Mesendoderm (in vitro differentiated cells): ENCODE measurements at regions not wholly inside any gene's neighbourhood (a gene's known extent, or its start where the extent isn't known, plus 50 kb on each side); places are given as distances from the start of the nearest gene placed in this dataset.

ENCODE experiments used
- DNase-seq: peaks from one replicate; pipeline ENCODE4 v3.0.0; 2013
- H2AK5ac ChIP-seq: 2 replicates; pipeline ENCODE4 v1.6.1; 2013; ENCODE audit warnings: low read length, inconsistent platforms
- H2BK120ac ChIP-seq: 2 replicates; pipeline ENCODE4 v1.6.1; 2013; ENCODE audit warnings: low read depth, mild to moderate bottlenecking, low read length, moderate library complexity, mixed read lengths
- H2BK15ac ChIP-seq: replicated peaks from 2 replicates; pipeline ENCODE4 v1.6.1; 2013; ENCODE audit warnings: low read depth, mild to moderate bottlenecking, moderate library complexity
- H2BK5ac ChIP-seq: 2 replicates; pipeline ENCODE4 v1.6.1; 2013; ENCODE audit warnings: low read length, inconsistent platforms
- H3K18ac ChIP-seq: 2 replicates; pipeline ENCODE4 v1.6.1; 2013; ENCODE audit warnings: mild to moderate bottlenecking, low read length, mixed read lengths
- H3K23ac ChIP-seq: one replicate; pipeline ENCODE4 v1.6.1; 2013; ENCODE audit warnings: low read length
- H3K27ac ChIP-seq: 2 replicates; pipeline ENCODE4 v1.5.1; 2013; ENCODE audit warnings: low read depth, mild to moderate bottlenecking, inconsistent platforms, low read length, moderate library complexity
- H3K27me3 ChIP-seq: 2 replicates; pipeline ENCODE4 v1.6.1; 2013; ENCODE audit warnings: low read length, control low read depth, mild to moderate bottlenecking, inconsistent platforms; ENCODE audit not compliant: insufficient read depth, poor library complexity
- H3K36me3 ChIP-seq: 2 replicates; pipeline ENCODE4 v1.6.1; 2013; ENCODE audit warnings: low read length, inconsistent platforms; ENCODE audit not compliant: control insufficient read depth, insufficient read depth
- H3K4ac ChIP-seq: one replicate; pipeline ENCODE4 v1.6.1; 2013; ENCODE audit warnings: low read depth, mild to moderate bottlenecking, low read length, moderate library complexity
- H3K4me1 ChIP-seq: 2 replicates; pipeline ENCODE4 v1.6.1; 2013; ENCODE audit warnings: low read depth, low read length, inconsistent platforms; ENCODE audit not compliant: control insufficient read depth
- H3K4me2 ChIP-seq: 2 replicates; pipeline ENCODE4 v1.6.1; 2013; ENCODE audit warnings: low read length
- H3K4me3 ChIP-seq: 2 replicates; pipeline ENCODE4 v1.5.1; 2013; ENCODE audit warnings: mild to moderate bottlenecking, low read length
- H3K56ac ChIP-seq: one replicate; pipeline ENCODE4 v1.6.1; 2013; ENCODE audit warnings: low read length
- H3K79me1 ChIP-seq: 2 replicates; pipeline ENCODE4 v1.6.1; 2013; ENCODE audit warnings: low read length, inconsistent platforms
- H3K79me2 ChIP-seq: 2 replicates; pipeline ENCODE4 v1.6.1; 2013; ENCODE audit warnings: mild to moderate bottlenecking, low read length; ENCODE audit not compliant: control insufficient read depth, insufficient read depth
- H3K9ac ChIP-seq: 2 replicates; pipeline ENCODE4 v1.6.1; 2013; ENCODE audit warnings: low read length, inconsistent platforms
- H4K5ac ChIP-seq: one replicate; pipeline ENCODE4 v1.6.1; 2013; ENCODE audit warnings: low read length
- H4K8ac ChIP-seq: one replicate; pipeline ENCODE4 v1.6.1; 2013; ENCODE audit warnings: low read depth, mild to moderate bottlenecking, control low read depth, low read length, moderate library complexity
- WGBS: extraction: QIAGEN DNeasy Blood & Tissue Kit; methylation state at CpG from one replicate; pipeline ENCODE4 v1.1.7; 2013; ENCODE audit warnings: low lambda C conversion rate, missing lambda C conversion rate; ENCODE audit not compliant: insufficient coverage; ENCODE audit errors: extremely low coverage; 5-methylcytosine and 5-hydroxymethylcytosine counted together

DNA sequence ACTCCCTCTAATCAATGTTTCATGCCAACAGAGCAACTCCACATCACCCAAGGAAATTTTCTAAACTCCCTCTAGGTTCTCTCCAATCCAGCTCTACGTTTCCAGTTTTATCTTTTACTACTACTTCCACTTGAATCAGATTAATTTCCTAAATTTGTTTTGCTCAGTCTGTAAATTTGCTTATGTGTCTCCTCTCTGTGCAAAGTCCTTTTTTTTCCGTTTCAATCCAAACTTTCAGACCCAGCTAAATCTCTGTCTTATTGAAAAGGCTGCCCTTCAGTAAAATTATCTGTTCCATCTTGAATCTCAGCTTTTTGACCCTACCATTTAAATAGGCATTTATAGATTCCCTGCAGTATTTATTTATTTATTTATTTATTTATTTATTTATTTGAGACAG lies 61.4 kb upstream of the COX10 start:
- Histone ChIP-seq H3K79me1 (no peaks in the 10 kb centered on the region), H2BK120ac (no peak overlapping the region), H3K4me1 (no peaks in the 10 kb centered on the region), H3K4me2 (no peak overlapping the region), H3K27ac (no peak overlapping the region), H3K18ac (no peak overlapping the region), H3K4ac (no peak overlapping the region), H3K79me2 (no peaks in the 10 kb centered on the region), H3K4me3 (no peak overlapping the region), H3K9ac (no peak overlapping the region), H4K5ac (no peak overlapping the region), H2BK5ac (no peak overlapping the region), H2BK15ac (no peak overlapping the region), H3K36me3 (no peaks in the 10 kb centered on the region), H3K27me3 (no peaks in the 10 kb centered on the region), H3K23ac (no peak overlapping the region), H4K8ac (no peak overlapping the region), H3K56ac (no peak overlapping the region), H2AK5ac (no peak overlapping the region)
- no peak for DNase-seq
- no CpG with 5 or more reads among the region's 2 CpGs for WGBS

DNA sequence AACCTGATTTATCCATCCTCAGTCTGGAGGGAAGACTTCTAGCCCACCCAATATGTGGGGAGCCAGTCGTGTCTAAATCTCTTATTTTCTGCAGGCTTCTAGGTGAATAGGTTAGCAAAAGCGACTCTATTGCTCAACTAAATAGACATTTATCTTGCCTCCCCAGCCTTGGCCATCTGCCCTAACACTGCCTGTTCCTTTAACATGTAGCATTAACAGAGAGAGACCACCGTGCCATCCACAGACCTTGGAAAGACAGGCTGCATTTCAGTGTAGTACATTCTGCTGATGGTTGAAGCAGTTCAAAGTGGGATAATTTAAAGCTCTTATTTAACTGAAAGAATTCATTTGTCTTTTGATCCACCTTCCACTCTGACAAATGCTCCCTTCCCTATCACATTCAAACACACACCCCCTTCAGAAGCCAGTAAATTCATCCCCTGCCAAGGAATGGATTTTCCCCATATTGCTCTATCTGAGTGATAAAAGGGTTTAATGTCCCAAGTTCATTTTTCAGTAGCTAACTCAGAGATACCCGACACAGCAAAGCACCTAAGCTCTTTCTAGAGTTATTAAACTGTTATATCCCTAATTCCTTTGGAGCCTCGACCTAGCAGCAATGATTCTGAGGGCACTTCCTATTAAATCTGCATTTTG lies 58.1 kb upstream of the COX10 start:
- Histone ChIP-seq H3K4me1 (no peaks in the 10 kb centered on the region), H3K79me1 (no peaks in the 10 kb centered on the region), H3K18ac (no peak overlapping the region), H2BK120ac (no peak overlapping the region), H3K4me2 (no peak overlapping the region), H3K56ac (no peak overlapping the region), H3K27ac (no peak overlapping the region), H3K79me2 (no peaks in the 10 kb centered on the region), H3K9ac (no peak overlapping the region), H3K4me3 (no peak overlapping the region), H4K8ac (no peak overlapping the region), H3K23ac (no peak overlapping the region), H3K4ac (no peak overlapping the region), H2BK15ac (no peak overlapping the region), H3K36me3 (no peaks in the 10 kb centered on the region), H4K5ac (no peak overlapping the region), H2AK5ac (no peak overlapping the region), H3K27me3 (no peaks in the 10 kb centered on the region), H2BK5ac (no peak overlapping the region)
- DNase-seq: no peak
- no CpG with 5 or more reads among the region's 5 CpGs for WGBS

DNA sequence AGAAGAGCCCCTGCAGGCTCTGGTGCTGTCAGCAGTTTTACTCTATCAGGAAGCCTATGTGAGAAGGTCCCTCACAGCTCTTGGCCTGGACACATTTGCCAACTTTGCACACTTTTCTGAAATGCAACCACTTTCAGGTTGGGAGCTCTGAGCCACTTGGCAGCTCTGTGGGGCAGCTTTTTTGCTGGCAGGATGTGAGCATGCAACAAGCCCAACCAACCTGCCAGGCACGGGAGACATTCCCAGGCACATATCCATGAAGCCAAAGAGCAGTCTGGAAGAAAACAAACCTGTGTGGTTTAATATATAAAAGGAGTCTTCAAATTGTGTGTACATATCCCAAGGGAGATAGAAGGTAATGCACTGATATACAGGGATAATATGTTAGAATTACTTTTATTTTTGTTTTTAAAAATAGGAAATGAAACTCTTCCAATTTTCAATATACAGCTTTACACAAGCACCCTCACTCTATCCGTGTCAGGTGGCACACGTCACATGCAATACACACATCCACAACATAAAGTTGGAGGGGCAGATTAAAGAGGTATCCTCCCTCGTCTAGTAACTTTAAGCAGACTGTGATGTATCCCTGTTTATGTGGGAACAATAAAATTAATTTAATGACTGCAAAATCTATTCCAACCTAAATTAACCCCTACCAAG lies 57.4 kb upstream of the COX10 start:
- Histone ChIP-seq H3K4me3 (no peak overlapping the region), H3K36me3 (no peaks in the 10 kb centered on the region), H2BK5ac (no peak overlapping the region), H3K4me2 (no peak overlapping the region), H3K79me1 (no peaks in the 10 kb centered on the region), H3K27ac (no peak overlapping the region), H2BK120ac (no peak overlapping the region), H3K18ac (no peak overlapping the region), H3K4ac (no peak overlapping the region), H2AK5ac (no peak overlapping the region), H4K8ac (no peak overlapping the region), H3K56ac (no peak overlapping the region), H3K79me2 (no peaks in the 10 kb centered on the region), H3K27me3 (no peaks in the 10 kb centered on the region), H3K23ac (no peak overlapping the region), H3K9ac (no peak overlapping the region), H4K5ac (no peak overlapping the region), H3K4me1 (no peaks in the 10 kb centered on the region), H2BK15ac (no peak overlapping the region)
- WGBS: no CpG with 5 or more reads among the region's 4 CpGs
- DNase-seq: no peak

DNA sequence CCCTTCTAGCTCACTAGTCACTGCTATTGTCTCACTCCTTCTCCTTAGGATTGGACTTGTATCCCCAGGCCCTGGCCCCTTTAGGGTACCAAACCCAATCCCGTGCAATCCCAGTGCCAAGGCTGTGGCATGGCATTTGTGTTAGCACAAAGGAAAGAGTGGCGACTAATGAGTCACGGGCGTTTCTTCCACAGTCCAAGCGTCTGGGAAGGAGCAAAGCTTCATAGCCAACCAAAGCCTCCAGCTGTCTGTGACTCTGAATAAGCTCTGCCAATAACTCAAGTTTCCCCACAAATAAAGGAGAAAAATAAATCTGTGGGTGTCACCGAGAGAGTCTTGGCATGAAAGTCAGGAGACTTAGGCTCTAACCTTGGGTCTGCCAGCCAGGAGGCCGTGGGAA lies 54.6 kb upstream of the COX10 start:
- Histone ChIP-seq H3K79me1 (no peaks in the 10 kb centered on the region), H2BK15ac (no peak overlapping the region), H3K79me2 (no peaks in the 10 kb centered on the region), H4K5ac (no peak overlapping the region), H2BK5ac (no peak overlapping the region), H3K23ac (peak overlapping the region; percentile 45), H3K18ac (no peak overlapping the region), H3K4me2 (no peak overlapping the region), H3K27me3 (no peaks in the 10 kb centered on the region), H3K4me1 (no peaks in the 10 kb centered on the region), H2BK120ac (no peak overlapping the region), H3K4me3 (no peak overlapping the region), H3K56ac (no peak overlapping the region), H3K4ac (no peak overlapping the region), H3K36me3 (no peaks in the 10 kb centered on the region), H2AK5ac (no peak overlapping the region), H3K27ac (no peak overlapping the region), H3K9ac (no peak overlapping the region), H4K8ac (no peak overlapping the region)
- no peak for DNase-seq
- WGBS: no CpG with 5 or more reads among the region's 7 CpGs

DNA sequence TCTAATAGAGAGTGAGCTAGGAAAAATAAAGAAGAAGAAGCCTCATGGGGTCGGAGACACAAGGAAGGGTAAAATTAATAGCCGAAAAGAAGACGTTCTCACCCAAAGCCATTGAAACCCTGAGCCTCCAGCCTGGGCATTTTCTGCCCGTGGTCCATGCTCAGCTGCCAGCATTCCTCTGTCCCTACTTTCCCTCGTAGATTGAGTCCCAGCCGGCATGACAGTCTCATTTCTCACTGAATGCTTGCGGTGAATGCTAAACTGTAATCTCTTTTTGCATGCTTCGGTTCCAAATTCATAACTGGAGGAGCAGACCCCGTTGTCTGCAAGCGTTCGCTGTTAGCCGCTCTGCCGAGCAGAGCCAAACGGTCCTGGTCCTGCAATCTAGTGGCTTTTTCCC lies 54.0 kb upstream of the COX10 start:
- no CpG with 5 or more reads among the region's 14 CpGs for WGBS
- Histone ChIP-seq H4K5ac (no peak overlapping the region), H3K79me2 (no peaks in the 10 kb centered on the region), H3K27me3 (no peaks in the 10 kb centered on the region), H3K4me2 (no peak overlapping the region), H2AK5ac (no peak overlapping the region), H3K27ac (no peak overlapping the region), H2BK5ac (no peak overlapping the region), H3K4ac (no peak overlapping the region), H3K56ac (no peak overlapping the region), H3K4me3 (no peak overlapping the region), H4K8ac (no peak overlapping the region), H3K79me1 (no peaks in the 10 kb centered on the region), H3K4me1 (no peaks in the 10 kb centered on the region), H2BK120ac (no peak overlapping the region), H3K9ac (no peak overlapping the region), H2BK15ac (no peak overlapping the region), H3K23ac (no peak overlapping the region), H3K18ac (no peak overlapping the region), H3K36me3 (no peaks in the 10 kb centered on the region)
- no peak for DNase-seq

DNA sequence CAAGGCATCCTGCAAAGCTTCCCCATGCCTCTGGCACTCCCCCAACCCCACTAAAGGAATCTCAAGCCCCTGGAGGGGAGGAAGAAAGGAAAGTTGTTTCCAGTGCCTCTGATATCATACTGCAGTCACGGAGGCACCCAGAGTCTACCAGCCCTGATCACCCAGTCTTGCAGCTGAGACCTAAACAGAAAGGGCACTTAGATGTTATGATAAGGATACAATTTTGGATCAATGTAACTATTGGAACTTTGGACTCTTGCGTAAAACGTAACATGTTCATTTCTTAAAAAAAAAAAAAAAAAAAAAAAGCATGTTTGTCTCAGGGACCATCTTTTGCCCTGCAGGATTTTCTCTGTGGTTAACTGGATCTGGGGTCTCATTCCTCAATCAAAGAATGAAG lies 52.4 kb upstream of the COX10 start:
- no peak overlapping the region for H3K27ac ChIP-seq
- no peak overlapping the region for H2BK5ac ChIP-seq
- H3K18ac ChIP-seq: no peak overlapping the region
- H3K36me3 ChIP-seq: no peaks in the 10 kb centered on the region
- H3K23ac ChIP-seq: no peak overlapping the region
- no peak overlapping the region for H4K5ac ChIP-seq
- no peaks in the 10 kb centered on the region for H3K4me1 ChIP-seq
- no peaks in the 10 kb centered on the region for H3K27me3 ChIP-seq
- H4K8ac ChIP-seq: no peak overlapping the region
- no peak overlapping the region for H3K9ac ChIP-seq
- H2AK5ac ChIP-seq: no peak overlapping the region
- no peak overlapping the region for H3K4me3 ChIP-seq
- no peak overlapping the region for H3K4me2 ChIP-seq
- no peaks in the 10 kb centered on the region for H3K79me2 ChIP-seq
- no peak overlapping the region for H2BK15ac ChIP-seq
- no CpG with 5 or more reads among the region's 3 CpGs for WGBS
- no peak for DNase-seq
- no peaks in the 10 kb centered on the region for H3K79me1 ChIP-seq
- no peak overlapping the region for H3K56ac ChIP-seq
- no peak overlapping the region for H3K4ac ChIP-seq
- H2BK120ac ChIP-seq: no peak overlapping the region
